ENCODE measurements at regions not wholly inside any gene's neighbourhood (a gene's known extent, or its start where the extent isn't known, plus 50 kb on each side); places are given as distances from the start of the nearest gene placed in this dataset.

DNA sequence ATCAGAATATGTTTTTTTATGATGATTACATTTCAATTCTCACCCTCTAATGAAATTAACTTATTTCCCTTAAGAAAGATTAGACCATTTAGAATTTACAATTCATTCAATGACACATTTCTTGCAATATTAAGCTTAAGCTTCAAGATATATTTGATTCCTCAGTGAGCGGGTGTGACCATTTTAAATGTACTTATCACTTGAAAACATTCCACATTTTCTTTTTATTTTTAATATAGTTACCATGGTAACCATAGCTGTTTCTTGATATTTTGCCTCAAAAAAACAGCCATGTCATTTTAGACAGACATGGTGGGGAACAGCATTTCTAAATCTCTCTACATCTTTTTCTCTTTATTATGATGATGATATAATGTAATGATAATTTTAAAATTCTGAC, 1029.0 kb upstream of the B3GALT2 start:
- Histone ChIP-seq H4K20me1 (ENCODE audit: insufficient read depth, low read length, poor library complexity, severe bottlenecking) (no peaks in the 10 kb centered on the region), H3K4me3 (ENCODE audit: low read length, poor library complexity, severe bottlenecking) (no peak overlapping the region), H3K9ac (ENCODE audit: low read depth, low read length, poor library complexity, severe bottlenecking) (no peak overlapping the region), H3K9me3 (ENCODE audit: insufficient read depth, low read depth, low read length) (no peaks in the 10 kb centered on the region), H3K79me2 (ENCODE audit: insufficient read depth, low read length) (no peaks in the 10 kb centered on the region), H3K4me1 (ENCODE audit: insufficient read depth, low read length, poor library complexity, severe bottlenecking) (no peaks in the 10 kb centered on the region), H3K27me3 (ENCODE audit: insufficient read depth, low read length, poor library complexity, severe bottlenecking) (peaks cover 10% of the 10 kb centered on the region), H3K4me2 (ENCODE audit: low read depth, low read length, poor library complexity, severe bottlenecking) (no peak overlapping the region), H3K36me3 (ENCODE audit: insufficient read depth, low read length) (no peaks in the 10 kb centered on the region), H2AFZ (ENCODE audit: low read length) (no peak overlapping the region), H3K9me2 (replicated peaks; ENCODE audit: low read depth, low read length) (no peaks in the 10 kb centered on the region), H3F3A (ENCODE audit: low read depth) (no peaks in the 10 kb centered on the region)
- TF ChIP-seq, protein P1, sequence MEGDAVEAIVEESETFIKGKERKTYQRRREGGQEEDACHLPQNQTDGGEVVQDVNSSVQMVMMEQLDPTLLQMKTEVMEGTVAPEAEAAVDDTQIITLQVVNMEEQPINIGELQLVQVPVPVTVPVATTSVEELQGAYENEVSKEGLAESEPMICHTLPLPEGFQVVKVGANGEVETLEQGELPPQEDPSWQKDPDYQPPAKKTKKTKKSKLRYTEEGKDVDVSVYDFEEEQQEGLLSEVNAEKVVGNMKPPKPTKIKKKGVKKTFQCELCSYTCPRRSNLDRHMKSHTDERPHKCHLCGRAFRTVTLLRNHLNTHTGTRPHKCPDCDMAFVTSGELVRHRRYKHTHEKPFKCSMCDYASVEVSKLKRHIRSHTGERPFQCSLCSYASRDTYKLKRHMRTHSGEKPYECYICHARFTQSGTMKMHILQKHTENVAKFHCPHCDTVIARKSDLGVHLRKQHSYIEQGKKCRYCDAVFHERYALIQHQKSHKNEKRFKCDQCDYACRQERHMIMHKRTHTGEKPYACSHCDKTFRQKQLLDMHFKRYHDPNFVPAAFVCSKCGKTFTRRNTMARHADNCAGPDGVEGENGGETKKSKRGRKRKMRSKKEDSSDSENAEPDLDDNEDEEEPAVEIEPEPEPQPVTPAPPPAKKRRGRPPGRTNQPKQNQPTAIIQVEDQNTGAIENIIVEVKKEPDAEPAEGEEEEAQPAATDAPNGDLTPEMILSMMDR (conservative IDR thresholded peaks at IDR 0.05; ENCODE audit: low read length), result no peak
- TF ChIP-seq EZH2phosphoT487 (IDR thresholded peaks at IDR 0.05; ENCODE audit: borderline replicate concordance), result no peak

GRCh38 chr1:194214735-194215134, 1028.3 kb upstream of the B3GALT2 start:
- TF ChIP-seq, protein P1 (conservative IDR thresholded peaks at IDR 0.05; ENCODE audit: low read length), result no peak
- no peak for TF ChIP-seq EZH2phosphoT487 (IDR thresholded peaks at IDR 0.05; ENCODE audit: borderline replicate concordance)
- H3K27me3 ChIP-seq (ENCODE audit: insufficient read depth, low read length, poor library complexity, severe bottlenecking), result peaks cover 8% of the 10 kb centered on the region

GRCh38 chr1:194209920-194210319, 1023.5 kb upstream of the B3GALT2 start:
- H3K4me2 ChIP-seq (ENCODE audit: low read depth, low read length, poor library complexity, severe bottlenecking), result no peak overlapping the region
- H3K36me3 ChIP-seq (ENCODE audit: insufficient read depth, low read length), result no peaks in the 10 kb centered on the region
- H3K4me1 ChIP-seq (ENCODE audit: insufficient read depth, low read length, poor library complexity, severe bottlenecking), result no peaks in the 10 kb centered on the region
- no peaks in the 10 kb centered on the region for H3K9me3 ChIP-seq (ENCODE audit: insufficient read depth, low read depth, low read length)
- no peaks in the 10 kb centered on the region for H3F3A ChIP-seq (ENCODE audit: low read depth)
- no peak overlapping the region for H2AFZ ChIP-seq (ENCODE audit: low read length)
- no peaks in the 10 kb centered on the region for H3K27me3 ChIP-seq (ENCODE audit: insufficient read depth, low read length, poor library complexity, severe bottlenecking)
- H3K79me2 ChIP-seq (ENCODE audit: insufficient read depth, low read length), result no peaks in the 10 kb centered on the region
- no peak overlapping the region for H3K9ac ChIP-seq (ENCODE audit: low read depth, low read length, poor library complexity, severe bottlenecking)
- H4K20me1 ChIP-seq (ENCODE audit: insufficient read depth, low read length, poor library complexity, severe bottlenecking), result no peaks in the 10 kb centered on the region
- TF ChIP-seq EZH2phosphoT487 (IDR thresholded peaks at IDR 0.05; ENCODE audit: borderline replicate concordance), result no peak
- TF ChIP-seq, protein P1 (conservative IDR thresholded peaks at IDR 0.05; ENCODE audit: low read length), result no peak
- no peaks in the 10 kb centered on the region for H3K9me2 ChIP-seq (replicated peaks; ENCODE audit: low read depth, low read length)
- H3K4me3 ChIP-seq (ENCODE audit: low read length, poor library complexity, severe bottlenecking), result no peak overlapping the region

More at GRCh38 chr1:194214735-194215134, 1028.3 kb upstream of the B3GALT2 start:
- H2AFZ ChIP-seq (ENCODE audit: low read length), result no peak overlapping the region
- no peaks in the 10 kb centered on the region for H3K9me2 ChIP-seq (replicated peaks; ENCODE audit: low read depth, low read length)
- H4K20me1 ChIP-seq (ENCODE audit: insufficient read depth, low read length, poor library complexity, severe bottlenecking), result no peaks in the 10 kb centered on the region
- no peak overlapping the region for H3K4me3 ChIP-seq (ENCODE audit: low read length, poor library complexity, severe bottlenecking)
- no peak overlapping the region for H3K4me2 ChIP-seq (ENCODE audit: low read depth, low read length, poor library complexity, severe bottlenecking)
- no peaks in the 10 kb centered on the region for H3F3A ChIP-seq (ENCODE audit: low read depth)
- no peaks in the 10 kb centered on the region for H3K9me3 ChIP-seq (ENCODE audit: insufficient read depth, low read depth, low read length)
- H3K79me2 ChIP-seq (ENCODE audit: insufficient read depth, low read length), result no peaks in the 10 kb centered on the region
- H3K36me3 ChIP-seq (ENCODE audit: insufficient read depth, low read length), result no peaks in the 10 kb centered on the region
- H3K4me1 ChIP-seq (ENCODE audit: insufficient read depth, low read length, poor library complexity, severe bottlenecking), result no peaks in the 10 kb centered on the region
- H3K9ac ChIP-seq (ENCODE audit: low read depth, low read length, poor library complexity, severe bottlenecking), result no peak overlapping the region

Data from Loucy (cell line).